ENCODE measurements at regions not wholly inside any gene's neighbourhood (a gene's known extent, or its start where the extent isn't known, plus 50 kb on each side); places are given as distances from the start of the nearest gene placed in this dataset.

GRCh38 chr2:196274387-196274809, 103.0 kb upstream of the STK17B start:
- no peak for TF ChIP-seq CTCF (IDR thresholded peaks at IDR 0.05)
- TF ChIP-seq POLR2A (IDR thresholded peaks at IDR 0.05): no peak

Measured in ovary (tissue), 3 donors.